ENCODE measurements at regions not wholly inside any gene's neighbourhood (a gene's known extent, or its start where the extent isn't known, plus 50 kb on each side); places are given as distances from the start of the nearest gene placed in this dataset.

DNA sequence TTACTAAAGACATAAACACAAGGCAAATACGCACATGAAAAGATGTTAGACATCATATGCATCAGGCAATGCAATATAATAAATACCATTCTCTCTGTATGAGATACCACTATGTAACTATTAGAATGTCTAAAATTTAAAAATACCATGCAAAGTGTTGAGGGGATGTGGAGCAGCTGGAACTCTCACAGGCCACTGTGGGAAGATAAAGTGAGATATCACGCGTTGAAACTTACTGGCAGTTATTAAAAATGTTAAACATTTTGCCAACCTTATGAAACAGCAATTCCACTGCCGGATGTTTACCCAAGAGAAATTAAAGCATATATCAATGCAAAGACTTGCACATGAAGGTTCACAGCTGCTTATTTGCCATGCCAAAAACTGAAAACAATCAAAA lies 556.7 kb downstream of the LRRC70 start:
- intact Hi-C loops (cut with micrococcal nuclease; ENCODE audit: unreplicated experiment) (no loop called here), in situ Hi-C loops (cut with MboI) (no loop called here)
- no peaks in the 10 kb centered on the region for H3K27me3 ChIP-seq (replicated peaks in 1 of 2; ENCODE audit: control insufficient read depth in 2 of 2, insufficient read depth in 2 of 2, low read length in 1 of 2)
- no peak overlapping the region for H3K9ac ChIP-seq (ENCODE audit: control insufficient read depth, insufficient read depth, low read length)
- no peaks in the 10 kb centered on the region for H3K9me3 ChIP-seq (replicated peaks; ENCODE audit: control insufficient read depth, insufficient read depth, low read length)
- DNase-seq (ENCODE audit: low read depth, low spot score) (no peak), ATAC-seq (no peak), FAIRE-seq (no peak)
- H4K20me1 ChIP-seq (ENCODE audit: control insufficient read depth, insufficient read depth): no peaks in the 10 kb centered on the region
- ChIA-PET RAD21 (ENCODE audit: unreplicated experiment) (no interaction called here), SMC1A (ENCODE audit: uncharacterized antibody, unreplicated experiment) (interaction anchor here (0.6 kb wide), 1 partner anchor 11 kb away, joined by 3 read pairs; no protein-coding TSS in a partner anchor), POLR2A (no interaction called here), CTCF (no interaction called here)
- no peak overlapping the region for H2AFZ ChIP-seq (ENCODE audit: control insufficient read depth, low read depth, low read length)
- 86% methylated on average over 4 of the region's 4 CpGs for WGBS (ENCODE audit: insufficient coverage, insufficient replicate concordance, low lambda C conversion rate, missing lambda C conversion rate)
- no peak overlapping the region for H3K4me3 ChIP-seq
- no peak overlapping the region for H3K27ac ChIP-seq (ENCODE audit: control insufficient read depth, insufficient read depth)
- H3K36me3 ChIP-seq (ENCODE audit: control insufficient read depth in 2 of 2, insufficient read depth in 2 of 2, low read length in 1 of 2): no peaks in the 10 kb centered on the region
- no peak for TF ChIP-seq SRF (IDR thresholded peaks at IDR 0.05; ENCODE audit: low read depth in 2 of 2, low read length in 2 of 2)
- no peak for TF ChIP-seq FOXK2 (IDR thresholded peaks at IDR 0.05)
- TF ChIP-seq POLR2A (IDR thresholded peaks at IDR 0.05; ENCODE audit: low read depth, low read length): no peak
- TF ChIP-seq TCF12 (IDR thresholded peaks at IDR 0.05; ENCODE audit: low read depth, low read length): no peak
- TF ChIP-seq, protein P1, sequence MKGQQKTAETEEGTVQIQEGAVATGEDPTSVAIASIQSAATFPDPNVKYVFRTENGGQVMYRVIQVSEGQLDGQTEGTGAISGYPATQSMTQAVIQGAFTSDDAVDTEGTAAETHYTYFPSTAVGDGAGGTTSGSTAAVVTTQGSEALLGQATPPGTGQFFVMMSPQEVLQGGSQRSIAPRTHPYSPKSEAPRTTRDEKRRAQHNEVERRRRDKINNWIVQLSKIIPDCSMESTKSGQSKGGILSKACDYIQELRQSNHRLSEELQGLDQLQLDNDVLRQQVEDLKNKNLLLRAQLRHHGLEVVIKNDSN (IDR thresholded peaks at IDR 0.05; ENCODE audit: borderline replicate concordance, extremely low read length, insufficient read depth, low read depth, low read length): no peak
- TF ChIP-seq, protein P2, sequence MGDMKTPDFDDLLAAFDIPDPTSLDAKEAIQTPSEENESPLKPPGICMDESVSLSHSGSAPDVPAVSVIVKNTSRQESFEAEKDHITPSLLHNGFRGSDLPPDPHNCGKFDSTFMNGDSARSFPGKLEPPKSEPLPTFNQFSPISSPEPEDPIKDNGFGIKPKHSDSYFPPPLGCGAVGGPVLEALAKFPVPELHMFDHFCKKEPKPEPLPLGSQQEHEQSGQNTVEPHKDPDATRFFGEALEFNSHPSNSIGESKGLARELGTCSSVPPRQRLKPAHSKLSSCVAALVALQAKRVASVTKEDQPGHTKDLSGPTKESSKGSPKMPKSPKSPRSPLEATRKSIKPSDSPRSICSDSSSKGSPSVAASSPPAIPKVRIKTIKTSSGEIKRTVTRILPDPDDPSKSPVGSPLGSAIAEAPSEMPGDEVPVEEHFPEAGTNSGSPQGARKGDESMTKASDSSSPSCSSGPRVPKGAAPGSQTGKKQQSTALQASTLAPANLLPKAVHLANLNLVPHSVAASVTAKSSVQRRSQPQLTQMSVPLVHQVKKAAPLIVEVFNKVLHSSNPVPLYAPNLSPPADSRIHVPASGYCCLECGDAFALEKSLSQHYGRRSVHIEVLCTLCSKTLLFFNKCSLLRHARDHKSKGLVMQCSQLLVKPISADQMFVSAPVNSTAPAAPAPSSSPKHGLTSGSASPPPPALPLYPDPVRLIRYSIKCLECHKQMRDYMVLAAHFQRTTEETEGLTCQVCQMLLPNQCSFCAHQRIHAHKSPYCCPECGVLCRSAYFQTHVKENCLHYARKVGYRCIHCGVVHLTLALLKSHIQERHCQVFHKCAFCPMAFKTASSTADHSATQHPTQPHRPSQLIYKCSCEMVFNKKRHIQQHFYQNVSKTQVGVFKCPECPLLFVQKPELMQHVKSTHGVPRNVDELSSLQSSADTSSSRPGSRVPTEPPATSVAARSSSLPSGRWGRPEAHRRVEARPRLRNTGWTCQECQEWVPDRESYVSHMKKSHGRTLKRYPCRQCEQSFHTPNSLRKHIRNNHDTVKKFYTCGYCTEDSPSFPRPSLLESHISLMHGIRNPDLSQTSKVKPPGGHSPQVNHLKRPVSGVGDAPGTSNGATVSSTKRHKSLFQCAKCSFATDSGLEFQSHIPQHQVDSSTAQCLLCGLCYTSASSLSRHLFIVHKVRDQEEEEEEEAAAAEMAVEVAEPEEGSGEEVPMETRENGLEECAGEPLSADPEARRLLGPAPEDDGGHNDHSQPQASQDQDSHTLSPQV (IDR thresholded peaks at IDR 0.05): no peak
- no peak for TF ChIP-seq RB1 (IDR thresholded peaks at IDR 0.05; ENCODE audit: borderline replicate concordance)
- no peak overlapping the region for H3K4me2 ChIP-seq (ENCODE audit: control insufficient read depth, insufficient read depth)
- no TSS peak for BruUV-seq (replicated peaks)
- no peaks in the 10 kb centered on the region for H3K4me1 ChIP-seq (ENCODE audit: control insufficient read depth, insufficient read depth, low read length)
- H3K79me2 ChIP-seq (ENCODE audit: control insufficient read depth, insufficient read depth, low read length): no peaks in the 10 kb centered on the region

All from GM12878 (cell line).